HepG2 (cell line): ENCODE measurements at regions not wholly inside any gene's neighbourhood (a gene's known extent, or its start where the extent isn't known, plus 50 kb on each side); places are given as distances from the start of the nearest gene placed in this dataset.

ENCODE experiments used
- FUBP1 ChIP-seq: sonication (generic); formaldehyde crosslinking; IDR thresholded peaks from 2 replicates; pipeline ENCODE4 v1.5.1; 2020; ENCODE audit warnings: missing genetic modification reagents, mild to moderate bottlenecking, borderline replicate concordance
- GMEB1 ChIP-seq: sonication (generic); formaldehyde crosslinking; IDR thresholded peaks from 2 replicates; pipeline ENCODE4 v1.5.1; 2020; ENCODE audit warnings: missing genetic modification reagents, mild to moderate bottlenecking, borderline replicate concordance
- KLF16 ChIP-seq, 2 experiments: sonication (generic) in 1 of 2; formaldehyde crosslinking in 1 of 2; IDR thresholded peaks; 2 replicates each; pipeline versions ENCODE4 v1.6.1 to v1.8.0; 2016 to 2023; ENCODE audit warnings: missing genetic modification reagents in 2 of 2, missing compliant biosample characterization in 1 of 2
- MED8 ChIP-seq: sonication (generic); formaldehyde crosslinking; IDR thresholded peaks from 2 replicates; pipeline ENCODE4 v1.8.1; 2023; ENCODE audit warnings: mild to moderate bottlenecking, missing genetic modification reagents; ENCODE audit not compliant: insufficient replicate concordance
- MXI1 ChIP-seq: IDR thresholded peaks from 3 replicates; pipeline ENCODE4 v1.6.1; 2012; ENCODE audit warnings: low read depth, low read length, inconsistent platforms, borderline replicate concordance
- POGZ ChIP-seq: sonication (generic); formaldehyde crosslinking; IDR thresholded peaks from 2 replicates; pipeline ENCODE4 v1.4.0; 2020; ENCODE audit warnings: mild to moderate bottlenecking, missing genetic modification reagents
- SOX13 ChIP-seq, 3 experiments: fragments of 450-650 bp in 1 of 3; sonication (generic) in 1 of 3; formaldehyde crosslinking in 1 of 3; IDR thresholded peaks in 2 of 3; conservative IDR thresholded peaks in 1 of 3; 2 replicates each; pipeline versions ENCODE4 v1.5.0 to v1.6.1; 2016 to 2020; ENCODE audit warnings: antibody characterized with exemption in 1 of 3, mild to moderate bottlenecking in 1 of 3, missing compliant biosample characterization in 1 of 3, missing genetic modification reagents in 1 of 3, moderate library complexity in 1 of 3
- STAG1 ChIP-seq: sonication (generic); formaldehyde crosslinking; IDR thresholded peaks from 2 replicates; pipeline ENCODE4 v1.4.0; 2020; ENCODE audit warnings: missing genetic modification reagents
- TFDP1 ChIP-seq: IDR thresholded peaks from 2 replicates; pipeline ENCODE4 v1.6.1; 2016; ENCODE audit warnings: missing compliant biosample characterization, missing genetic modification reagents, borderline replicate concordance
- TOPORS ChIP-seq: sonication (generic); formaldehyde crosslinking; IDR thresholded peaks from 2 replicates; pipeline ENCODE4 v1.8.0; 2023; ENCODE audit warnings: mild to moderate bottlenecking, missing genetic modification reagents
- TRIM24 ChIP-seq: sonication (generic); formaldehyde crosslinking; IDR thresholded peaks from 2 replicates; pipeline ENCODE4 v1.8.0; 2022; ENCODE audit warnings: mild to moderate bottlenecking, missing genetic modification reagents
- ZBTB42 ChIP-seq: sonication (generic); formaldehyde crosslinking; IDR thresholded peaks from 2 replicates; pipeline ENCODE4 v1.5.0; 2020; ENCODE audit warnings: mild to moderate bottlenecking, missing genetic modification reagents
- ZNF276 ChIP-seq: sonication (generic); formaldehyde crosslinking; IDR thresholded peaks from 2 replicates; pipeline ENCODE4 v1.4.0; 2020; ENCODE audit warnings: mild to moderate bottlenecking, low read depth, missing genetic modification reagents
- ZNF331 ChIP-seq: sonication (generic); formaldehyde crosslinking; IDR thresholded peaks from 2 replicates; pipeline ENCODE4 v1.4.0; 2020; ENCODE audit warnings: missing genetic modification reagents
- ZNF337 ChIP-seq: sonication (generic); formaldehyde crosslinking; IDR thresholded peaks from 2 replicates; pipeline ENCODE4 v1.5.1; 2020; ENCODE audit warnings: missing genetic modification reagents, low read depth, mild to moderate bottlenecking, borderline replicate concordance
- TF ChIP-seq, protein P1 (sequence below): sonication (generic); formaldehyde crosslinking; IDR thresholded peaks from 2 replicates; pipeline ENCODE4 v1.5.1; 2020; ENCODE audit warnings: mild to moderate bottlenecking, missing genetic modification reagents, moderate library complexity

DNA sequence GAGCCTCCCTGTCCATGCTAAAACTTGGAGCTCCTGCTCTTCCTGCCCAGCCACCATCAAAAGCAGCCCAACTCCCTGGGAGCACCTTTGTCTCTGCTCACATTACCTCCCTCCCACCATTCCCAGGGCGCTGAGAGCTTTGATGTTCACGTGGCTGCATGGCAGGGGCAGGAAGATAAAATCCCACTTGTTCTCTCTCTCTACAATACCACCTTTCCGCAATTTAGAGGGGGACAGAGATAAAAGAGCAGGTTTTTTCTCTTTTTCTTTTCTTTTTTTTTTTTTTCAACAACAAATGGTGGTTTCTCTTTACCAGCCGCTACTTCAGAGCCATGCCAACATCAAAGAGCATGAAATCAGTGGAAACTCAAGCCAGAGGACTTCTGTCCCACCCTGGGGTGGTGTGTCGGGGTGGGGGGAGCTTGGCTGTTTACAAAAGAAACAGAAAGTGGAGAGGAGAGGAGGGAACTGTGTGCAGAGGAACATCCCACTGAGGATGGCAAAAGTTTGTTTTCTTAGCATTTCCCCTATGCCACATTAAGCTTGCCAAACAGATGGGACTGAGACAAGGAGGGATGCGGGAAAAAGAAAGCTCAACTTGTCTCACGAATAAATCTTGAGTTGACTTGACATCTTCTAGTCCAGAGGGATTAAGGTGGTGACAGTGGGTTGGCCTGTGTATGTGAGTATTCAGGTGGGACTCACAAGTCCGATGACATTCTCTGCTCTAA is 103.7 kb upstream of the NUDT4 start (continued):
- TF ChIP-seq FUBP1 (CRISPR knock-in tag), result no peak
- TF ChIP-seq MED8 (CRISPR knock-in tag), result peak; percentile 26
- peak; percentile 19; the same call in 1 of the 2 replicates for TF ChIP-seq STAG1 (CRISPR knock-in tag)
- peak; percentile 52 for TF ChIP-seq POGZ (CRISPR knock-in tag)
- peak; percentile 68; the same call in 1 of the 2 replicates for TF ChIP-seq TFDP1 (CRISPR knock-in tag)
- TF ChIP-seq, protein P1, sequence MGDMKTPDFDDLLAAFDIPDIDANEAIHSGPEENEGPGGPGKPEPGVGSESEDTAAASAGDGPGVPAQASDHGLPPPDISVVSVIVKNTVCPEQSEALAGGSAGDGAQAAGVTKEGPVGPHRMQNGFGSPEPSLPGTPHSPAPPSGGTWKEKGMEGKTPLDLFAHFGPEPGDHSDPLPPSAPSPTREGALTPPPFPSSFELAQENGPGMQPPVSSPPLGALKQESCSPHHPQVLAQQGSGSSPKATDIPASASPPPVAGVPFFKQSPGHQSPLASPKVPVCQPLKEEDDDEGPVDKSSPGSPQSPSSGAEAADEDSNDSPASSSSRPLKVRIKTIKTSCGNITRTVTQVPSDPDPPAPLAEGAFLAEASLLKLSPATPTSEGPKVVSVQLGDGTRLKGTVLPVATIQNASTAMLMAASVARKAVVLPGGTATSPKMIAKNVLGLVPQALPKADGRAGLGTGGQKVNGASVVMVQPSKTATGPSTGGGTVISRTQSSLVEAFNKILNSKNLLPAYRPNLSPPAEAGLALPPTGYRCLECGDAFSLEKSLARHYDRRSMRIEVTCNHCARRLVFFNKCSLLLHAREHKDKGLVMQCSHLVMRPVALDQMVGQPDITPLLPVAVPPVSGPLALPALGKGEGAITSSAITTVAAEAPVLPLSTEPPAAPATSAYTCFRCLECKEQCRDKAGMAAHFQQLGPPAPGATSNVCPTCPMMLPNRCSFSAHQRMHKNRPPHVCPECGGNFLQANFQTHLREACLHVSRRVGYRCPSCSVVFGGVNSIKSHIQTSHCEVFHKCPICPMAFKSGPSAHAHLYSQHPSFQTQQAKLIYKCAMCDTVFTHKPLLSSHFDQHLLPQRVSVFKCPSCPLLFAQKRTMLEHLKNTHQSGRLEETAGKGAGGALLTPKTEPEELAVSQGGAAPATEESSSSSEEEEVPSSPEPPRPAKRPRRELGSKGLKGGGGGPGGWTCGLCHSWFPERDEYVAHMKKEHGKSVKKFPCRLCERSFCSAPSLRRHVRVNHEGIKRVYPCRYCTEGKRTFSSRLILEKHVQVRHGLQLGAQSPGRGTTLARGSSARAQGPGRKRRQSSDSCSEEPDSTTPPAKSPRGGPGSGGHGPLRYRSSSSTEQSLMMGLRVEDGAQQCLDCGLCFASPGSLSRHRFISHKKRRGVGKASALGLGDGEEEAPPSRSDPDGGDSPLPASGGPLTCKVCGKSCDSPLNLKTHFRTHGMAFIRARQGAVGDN (CRISPR knock-in tag), result peak; percentile 47; the same call in 1 of the 2 replicates
- no peak for TF ChIP-seq ZBTB42 (CRISPR knock-in tag)
- TF ChIP-seq ZNF337 (CRISPR knock-in tag), result no peak
- TF ChIP-seq SOX13 (IDR thresholded peaks at IDR 0.05), result no peak
- TF ChIP-seq SOX13 (CRISPR knock-in tag; conservative IDR thresholded peaks at IDR 0.05 in 1 of 2, IDR thresholded peaks at IDR 0.05 in 1 of 2), result peak in 1 of 2 experiments; percentile 71; a peak in 2 of 4 replicates
- no peak for TF ChIP-seq TRIM24 (CRISPR knock-in tag)
- peak; percentile 46; the same call in 1 of the 2 replicates for TF ChIP-seq ZNF331 (CRISPR knock-in tag)
- no peak for TF ChIP-seq MXI1
- TF ChIP-seq GMEB1, result no peak
- no peak for TF ChIP-seq KLF16 (CRISPR knock-in tag; IDR thresholded peaks at IDR 0.05)
- no peak for TF ChIP-seq TOPORS (CRISPR knock-in tag)
- no peak for TF ChIP-seq ZNF276
